ENCODE measurements at regions not wholly inside any gene's neighbourhood (a gene's known extent, or its start where the extent isn't known, plus 50 kb on each side); places are given as distances from the start of the nearest gene placed in this dataset.

DNA sequence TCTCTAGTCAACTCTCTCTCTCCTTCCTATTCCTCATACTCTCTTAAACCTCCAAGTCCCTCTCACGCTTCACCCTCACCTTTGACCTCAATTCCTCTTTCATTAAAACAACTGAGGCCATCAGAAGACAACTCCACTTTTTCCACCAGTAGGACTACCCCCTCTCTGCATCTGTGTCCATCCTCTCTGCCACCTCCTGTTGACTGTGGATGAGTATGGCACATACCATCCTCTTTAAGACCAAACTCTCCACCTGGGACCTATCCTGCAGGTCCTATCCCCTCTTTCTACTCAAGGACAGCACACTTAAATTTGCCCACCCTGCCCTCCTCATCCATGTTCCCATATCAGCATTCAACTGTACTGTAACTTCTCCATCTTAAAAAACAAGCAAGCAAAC, 89.2 kb downstream of the FOXD1 start:
- H3K4me3 ChIP-seq (ENCODE audit: low read depth, low read length): no peak overlapping the region
- TF ChIP-seq, protein P1, sequence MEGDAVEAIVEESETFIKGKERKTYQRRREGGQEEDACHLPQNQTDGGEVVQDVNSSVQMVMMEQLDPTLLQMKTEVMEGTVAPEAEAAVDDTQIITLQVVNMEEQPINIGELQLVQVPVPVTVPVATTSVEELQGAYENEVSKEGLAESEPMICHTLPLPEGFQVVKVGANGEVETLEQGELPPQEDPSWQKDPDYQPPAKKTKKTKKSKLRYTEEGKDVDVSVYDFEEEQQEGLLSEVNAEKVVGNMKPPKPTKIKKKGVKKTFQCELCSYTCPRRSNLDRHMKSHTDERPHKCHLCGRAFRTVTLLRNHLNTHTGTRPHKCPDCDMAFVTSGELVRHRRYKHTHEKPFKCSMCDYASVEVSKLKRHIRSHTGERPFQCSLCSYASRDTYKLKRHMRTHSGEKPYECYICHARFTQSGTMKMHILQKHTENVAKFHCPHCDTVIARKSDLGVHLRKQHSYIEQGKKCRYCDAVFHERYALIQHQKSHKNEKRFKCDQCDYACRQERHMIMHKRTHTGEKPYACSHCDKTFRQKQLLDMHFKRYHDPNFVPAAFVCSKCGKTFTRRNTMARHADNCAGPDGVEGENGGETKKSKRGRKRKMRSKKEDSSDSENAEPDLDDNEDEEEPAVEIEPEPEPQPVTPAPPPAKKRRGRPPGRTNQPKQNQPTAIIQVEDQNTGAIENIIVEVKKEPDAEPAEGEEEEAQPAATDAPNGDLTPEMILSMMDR (IDR thresholded peaks at IDR 0.05; ENCODE audit: low read depth, low read length): no peak
- DNase-seq (ENCODE audit: low read depth, low spot score): no peak
- in situ Hi-C loops (cut with HindIII; ENCODE audit: low sequenced_read_pairs): no loop called here

DNA sequence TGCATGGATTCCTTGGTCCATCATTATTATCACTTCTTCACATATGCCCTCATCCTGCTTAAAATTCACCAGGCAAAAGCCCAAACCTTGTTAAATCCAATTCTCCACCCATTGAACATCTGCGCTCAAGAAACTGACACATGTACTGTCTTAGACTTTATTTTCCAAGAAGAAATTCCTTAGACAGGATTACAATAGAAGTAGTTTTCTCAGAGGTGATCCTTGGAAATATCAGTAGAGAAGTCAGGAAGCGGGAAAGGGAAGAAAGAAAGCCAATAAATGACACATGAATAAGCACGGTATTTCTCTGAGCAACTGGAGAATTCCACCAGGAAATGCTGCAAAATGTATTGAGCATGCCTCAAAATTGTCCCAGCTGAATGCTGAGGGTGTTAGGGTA, 90.2 kb downstream of the FOXD1 start:
- DNase-seq (ENCODE audit: low read depth, low spot score): no peak
- TF ChIP-seq, protein P1 (IDR thresholded peaks at IDR 0.05; ENCODE audit: low read depth, low read length): no peak
- in situ Hi-C loops (cut with HindIII; ENCODE audit: low sequenced_read_pairs): no loop called here
- H3K4me3 ChIP-seq (ENCODE audit: low read depth, low read length): no peak overlapping the region

DNA sequence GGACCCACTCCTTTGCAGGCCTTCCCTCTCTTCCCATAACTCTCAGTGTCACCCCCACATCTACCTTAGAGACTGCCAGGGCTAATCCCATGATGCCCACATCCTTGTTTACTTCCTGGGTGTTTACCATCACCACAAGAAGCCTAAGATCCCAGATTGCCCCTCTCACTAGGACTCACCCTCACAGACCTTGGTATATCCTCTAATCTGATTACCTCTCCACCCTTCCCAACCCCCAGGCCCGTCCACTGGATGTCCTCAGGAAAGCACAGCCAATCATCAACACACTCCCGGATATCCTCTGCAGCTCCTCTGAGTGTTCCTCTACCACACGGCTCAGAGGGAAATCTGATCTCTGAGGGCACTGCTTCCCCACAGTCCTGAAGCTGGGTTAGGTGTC, 91.0 kb downstream of the FOXD1 start:
- TF ChIP-seq, protein P1 (IDR thresholded peaks at IDR 0.05; ENCODE audit: low read depth, low read length): no peak
- in situ Hi-C loops (cut with HindIII; ENCODE audit: low sequenced_read_pairs): no loop called here
- DNase-seq (ENCODE audit: low read depth, low spot score): no peak
- H3K4me3 ChIP-seq (ENCODE audit: low read depth, low read length): no peak overlapping the region

DNA sequence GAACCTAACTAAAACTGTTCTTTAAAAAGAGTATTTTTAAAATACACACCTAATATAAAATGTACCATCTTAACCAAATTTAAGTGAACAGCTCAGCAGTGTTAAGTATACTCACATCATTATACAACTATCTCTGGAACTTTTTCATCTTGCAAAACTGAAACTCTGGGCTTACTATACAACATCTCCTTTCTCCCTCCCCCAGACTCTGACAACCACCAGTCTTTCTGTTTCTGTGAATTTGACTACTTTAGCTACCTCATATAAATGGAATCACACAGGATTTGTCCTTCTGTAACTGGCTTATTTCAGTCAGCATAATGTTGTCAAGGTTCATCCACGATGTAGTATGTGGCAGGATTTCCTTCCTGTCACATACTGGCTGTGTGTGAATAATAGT, 93.5 kb downstream of the FOXD1 start:
- H3K4me3 ChIP-seq (ENCODE audit: low read depth, low read length): no peak overlapping the region
- in situ Hi-C loops (cut with HindIII; ENCODE audit: low sequenced_read_pairs): no loop called here
- TF ChIP-seq, protein P1 (IDR thresholded peaks at IDR 0.05; ENCODE audit: low read depth, low read length): no peak
- no peak for DNase-seq (ENCODE audit: low read depth, low spot score)

DNA sequence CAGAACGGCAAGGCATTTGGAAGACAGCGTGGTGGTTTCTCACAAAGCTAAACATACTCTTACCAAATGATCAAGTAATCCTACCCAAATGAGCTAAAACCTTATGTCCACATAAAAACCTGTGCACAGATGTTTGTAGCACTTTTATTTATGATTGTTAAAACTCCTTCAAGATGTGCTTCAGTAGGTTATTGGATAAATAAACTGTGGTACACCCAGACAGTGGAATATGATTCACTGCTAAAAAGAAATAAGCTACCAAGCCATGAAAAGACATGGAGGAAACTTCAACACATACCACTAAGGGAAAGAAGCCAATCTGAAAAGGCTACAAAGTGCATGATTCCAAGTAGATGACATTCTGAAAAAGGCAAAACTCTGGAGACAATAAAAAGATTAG, 94.2 kb downstream of the FOXD1 start:
- no peak overlapping the region for H3K4me3 ChIP-seq (ENCODE audit: low read depth, low read length)
- TF ChIP-seq, protein P1 (IDR thresholded peaks at IDR 0.05; ENCODE audit: low read depth, low read length): no peak
- DNase-seq (ENCODE audit: low read depth, low spot score): no peak
- in situ Hi-C loops (cut with HindIII; ENCODE audit: low sequenced_read_pairs): no loop called here

DNA sequence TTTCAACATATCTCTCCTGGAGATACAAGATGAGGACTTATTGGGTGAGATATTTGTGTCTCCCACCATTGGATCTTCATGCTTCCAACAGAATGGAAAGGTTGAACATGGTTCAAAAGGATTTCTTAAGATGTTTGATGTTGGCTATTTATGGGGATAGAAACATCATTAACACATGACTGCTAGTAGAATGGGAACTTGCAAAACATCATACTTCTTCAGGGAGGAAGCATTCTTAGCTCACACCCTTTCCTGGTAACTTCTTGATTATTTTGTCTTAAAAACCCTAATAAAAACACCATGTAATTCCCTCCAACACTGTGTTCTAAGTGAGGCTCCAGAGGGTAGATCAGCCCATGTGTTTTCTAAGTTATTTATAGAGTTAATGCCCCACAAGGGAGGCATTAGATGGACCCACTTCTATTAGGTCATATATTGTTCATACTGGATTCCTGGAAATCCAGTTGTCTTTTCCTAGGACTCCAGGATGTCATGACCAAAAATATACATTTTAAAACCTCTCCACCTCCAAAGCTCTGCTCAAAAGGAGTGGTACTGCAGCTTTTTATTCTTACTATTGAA, 95.8 kb downstream of the FOXD1 start:
- no peak for DNase-seq (ENCODE audit: low read depth, low spot score)
- in situ Hi-C loops (cut with HindIII; ENCODE audit: low sequenced_read_pairs): no loop called here
- TF ChIP-seq, protein P1 (IDR thresholded peaks at IDR 0.05; ENCODE audit: low read depth, low read length): no peak
- H3K4me3 ChIP-seq (ENCODE audit: low read depth, low read length): no peak overlapping the region

DNA sequence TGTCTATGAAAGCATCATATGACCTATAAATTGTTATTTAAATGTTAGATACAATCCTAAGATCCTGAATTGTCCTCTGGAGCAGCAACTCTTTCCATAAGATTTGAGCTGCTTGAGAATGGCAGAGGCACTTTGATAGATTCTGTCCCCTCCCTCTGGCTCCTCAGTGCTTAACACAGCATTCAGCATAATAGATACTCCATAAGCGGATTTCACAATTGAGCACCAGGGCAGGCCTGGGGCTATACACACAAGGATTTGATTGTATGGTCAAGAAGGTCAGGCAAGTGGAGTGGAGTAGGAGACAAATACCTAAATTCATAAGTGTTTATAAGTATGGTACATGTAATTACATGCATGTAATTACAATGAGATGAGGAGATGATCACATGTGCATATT, 96.3 kb downstream of the FOXD1 start:
- no peak overlapping the region for H3K4me3 ChIP-seq (ENCODE audit: low read depth, low read length)
- no peak for DNase-seq (ENCODE audit: low read depth, low spot score)
- in situ Hi-C loops (cut with HindIII; ENCODE audit: low sequenced_read_pairs): no loop called here
- TF ChIP-seq, protein P1 (IDR thresholded peaks at IDR 0.05; ENCODE audit: low read depth, low read length): no peak
